OCI-LY7 (cell line): ENCODE measurements at regions not wholly inside any gene's neighbourhood (a gene's known extent, or its start where the extent isn't known, plus 50 kb on each side); places are given as distances from the start of the nearest gene placed in this dataset.

Source experiments
- BruUV-seq: library from RNA; stranded (reverse); fragments of 400-500 nt; replicated peaks from 2 replicates; lab custom pipeline; 2021; lab: Mats Ljungman, UMichigan
- CTCF ChIA-PET: fragments of 300-600 bp; sonication (Branson Sonifier 250); formaldehyde crosslinking; loops from one replicate; lab custom pipeline; 2022; ENCODE audit warnings: antibody characterized with exemption; ENCODE audit not compliant: unreplicated experiment; lab: Charles Lee
- POLR2A ChIA-PET: fragments of 300-600 bp; sonication (Branson Sonifier 250); formaldehyde crosslinking; loops from one replicate; lab custom pipeline; 2022; ENCODE audit warnings: antibody characterized with exemption; lab: Charles Lee
- DNase-seq: peaks from one replicate; pipeline ENCODE4 v3.0.0-alpha.2; 2015; ENCODE audit warnings: low spot score
- H2AFZ ChIP-seq: fragments of 200-600 bp; sonication (generic), shearing (Covaris generic); 2 replicates; pipeline ENCODE4 v1.6.1; 2014; ENCODE audit warnings: mild to moderate bottlenecking, antibody characterized with exemption, low read length, moderate library complexity
- H3K27ac ChIP-seq: fragments of 200-600 bp; sonication (generic); 2 replicates; pipeline ENCODE4 v1.5.1; 2014; ENCODE audit warnings: mixed run types, low read depth, mild to moderate bottlenecking, moderate library complexity, low read length, inconsistent platforms; ENCODE audit not compliant: poor library complexity, severe bottlenecking
- H3K36me3 ChIP-seq: fragments of 200-600 bp; sonication (generic); 2 replicates; pipeline ENCODE4 v1.6.1; 2014; ENCODE audit warnings: mild to moderate bottlenecking, antibody characterized with exemption, low read length, moderate library complexity, mixed read lengths; ENCODE audit not compliant: insufficient read depth
- H3K4me1 ChIP-seq: fragments of 200-600 bp; sonication (generic); 2 replicates; pipeline ENCODE4 v1.5.1; 2014; ENCODE audit warnings: mild to moderate bottlenecking, low read length; ENCODE audit not compliant: insufficient read depth, poor library complexity, severe bottlenecking
- H3K4me2 ChIP-seq: fragments of 200-600 bp; sonication (generic); 2 replicates; pipeline ENCODE4 v1.6.1; 2014; ENCODE audit warnings: mild to moderate bottlenecking, low read length
- H3K4me3 ChIP-seq: fragments of 200-600 bp; sonication (generic); 2 replicates; pipeline ENCODE4 v1.5.1; 2014; ENCODE audit warnings: mild to moderate bottlenecking, low read depth, low read length; ENCODE audit not compliant: poor library complexity, severe bottlenecking
- H3K79me2 ChIP-seq: fragments of 200-600 bp; sonication (generic); 2 replicates; pipeline ENCODE4 v1.6.1; 2016; ENCODE audit warnings: low read depth, mild to moderate bottlenecking, low read length, moderate library complexity, mixed read lengths; ENCODE audit not compliant: insufficient read depth
- H3K9me2 ChIP-seq: fragments of 200-600 bp; sonication (generic); 2 replicates; pipeline ENCODE4 v1.6.1; 2016; ENCODE audit warnings: mild to moderate bottlenecking, low read length, mixed read lengths; ENCODE audit not compliant: insufficient read depth
- H3K9me3 ChIP-seq: fragments of 200-600 bp; sonication (generic); 2 replicates; pipeline ENCODE4 v1.6.1; 2014; ENCODE audit warnings: mild to moderate bottlenecking, mixed run types, low read length, mixed read lengths
- H4K20me1 ChIP-seq: fragments of 200-600 bp; sonication (generic); 2 replicates; pipeline ENCODE4 v1.6.1; 2014; ENCODE audit warnings: mild to moderate bottlenecking, antibody characterized with exemption, low read length, moderate library complexity, mixed read lengths; ENCODE audit not compliant: insufficient read depth
- EZH2phosphoT487 ChIP-seq: fragments of 200-600 bp; sonication (generic); IDR thresholded peaks from 2 replicates; pipeline ENCODE4 v1.6.1; 2018; ENCODE audit warnings: low read depth, borderline replicate concordance, mild to moderate bottlenecking, mixed run types, antibody characterized with exemption, low read length, moderate library complexity, mixed read lengths
- intact Hi-C: fragments of 100-400 bp; cut with micrococcal nuclease; formaldehyde crosslinking; loops from one replicate; pipeline ENCODE4 v1.10.0; 2022; ENCODE audit not compliant: unreplicated experiment
- TF ChIP-seq, protein P1 (sequence below): fragments of 200-600 bp; sonication (generic); conservative IDR thresholded peaks from 2 replicates; pipeline ENCODE4 v1.5.1; 2014; ENCODE audit warnings: mild to moderate bottlenecking, antibody characterized with exemption, low read length, moderate library complexity, mixed read lengths

DNA sequence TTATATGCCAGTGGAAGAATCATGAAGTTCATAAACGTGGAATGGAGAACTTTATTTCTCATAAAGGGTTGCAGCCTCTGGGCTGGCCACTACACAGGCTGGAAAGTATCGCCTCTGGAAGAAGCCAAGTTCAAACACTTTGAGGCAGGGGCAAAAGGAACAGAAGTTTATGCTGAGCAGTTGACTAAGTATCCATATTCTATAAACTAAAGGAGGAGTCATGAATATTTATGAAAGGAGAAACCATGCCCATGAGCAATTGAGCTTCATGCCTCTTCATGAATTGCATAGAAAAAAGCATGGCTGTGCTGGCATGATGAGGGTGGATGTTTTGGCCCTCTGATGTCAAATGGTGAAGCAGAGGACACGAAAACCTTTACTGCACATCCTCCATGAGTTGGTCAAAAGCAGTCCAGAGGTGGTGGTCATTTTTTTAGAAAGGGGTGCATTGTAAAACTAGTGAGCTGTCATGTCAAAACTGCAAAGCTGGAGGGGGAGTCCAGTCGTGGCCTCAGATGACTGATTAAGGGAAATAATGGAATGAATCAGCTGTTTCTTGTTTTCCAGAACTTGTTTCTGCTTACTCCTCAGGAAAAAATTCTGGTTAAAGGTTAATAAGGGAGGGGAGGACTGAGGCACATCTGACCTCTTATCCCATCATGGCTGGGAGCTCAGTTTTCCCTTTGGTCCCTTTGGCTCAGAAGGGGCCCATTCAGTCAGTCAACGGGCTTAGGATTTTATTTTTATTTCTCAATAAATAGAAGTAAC is 276.7 kb downstream of the CHL1 start:
- intact Hi-C loops = no loop called here
- Histone ChIP-seq H3K27ac (no peak overlapping the region), H3K9me2 (no peaks in the 10 kb centered on the region), H2AFZ (no peak overlapping the region), H3K4me2 (no peak overlapping the region), H3K79me2 (no peaks in the 10 kb centered on the region), H3K4me1 (no peaks in the 10 kb centered on the region), H4K20me1 (no peaks in the 10 kb centered on the region), H3K9me3 (no peaks in the 10 kb centered on the region), H3K4me3 (no peak overlapping the region), H3K36me3 (no peaks in the 10 kb centered on the region)
- CTCF ChIA-PET = no interaction called here
- TF ChIP-seq, protein P1, sequence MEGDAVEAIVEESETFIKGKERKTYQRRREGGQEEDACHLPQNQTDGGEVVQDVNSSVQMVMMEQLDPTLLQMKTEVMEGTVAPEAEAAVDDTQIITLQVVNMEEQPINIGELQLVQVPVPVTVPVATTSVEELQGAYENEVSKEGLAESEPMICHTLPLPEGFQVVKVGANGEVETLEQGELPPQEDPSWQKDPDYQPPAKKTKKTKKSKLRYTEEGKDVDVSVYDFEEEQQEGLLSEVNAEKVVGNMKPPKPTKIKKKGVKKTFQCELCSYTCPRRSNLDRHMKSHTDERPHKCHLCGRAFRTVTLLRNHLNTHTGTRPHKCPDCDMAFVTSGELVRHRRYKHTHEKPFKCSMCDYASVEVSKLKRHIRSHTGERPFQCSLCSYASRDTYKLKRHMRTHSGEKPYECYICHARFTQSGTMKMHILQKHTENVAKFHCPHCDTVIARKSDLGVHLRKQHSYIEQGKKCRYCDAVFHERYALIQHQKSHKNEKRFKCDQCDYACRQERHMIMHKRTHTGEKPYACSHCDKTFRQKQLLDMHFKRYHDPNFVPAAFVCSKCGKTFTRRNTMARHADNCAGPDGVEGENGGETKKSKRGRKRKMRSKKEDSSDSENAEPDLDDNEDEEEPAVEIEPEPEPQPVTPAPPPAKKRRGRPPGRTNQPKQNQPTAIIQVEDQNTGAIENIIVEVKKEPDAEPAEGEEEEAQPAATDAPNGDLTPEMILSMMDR = no peak
- no peak for TF ChIP-seq EZH2phosphoT487
- no peak for DNase-seq
- POLR2A ChIA-PET = no interaction called here
- BruUV-seq = no TSS peak

GRCh38 chr3:474828-475227 is 278.3 kb downstream of the CHL1 start:
- no peak overlapping the region for H2AFZ ChIP-seq
- H3K4me3 ChIP-seq = no peak overlapping the region
- no peaks in the 10 kb centered on the region for H3K9me3 ChIP-seq
- DNase-seq = no peak
- no peaks in the 10 kb centered on the region for H3K36me3 ChIP-seq
- ChIA-PET CTCF (no interaction called here), POLR2A (no interaction called here)
- H3K4me1 ChIP-seq = no peaks in the 10 kb centered on the region
- H3K4me2 ChIP-seq = no peak overlapping the region
- TF ChIP-seq, protein P1 = no peak
- TF ChIP-seq EZH2phosphoT487 = no peak
- H4K20me1 ChIP-seq = no peaks in the 10 kb centered on the region
- H3K9me2 ChIP-seq = no peaks in the 10 kb centered on the region
- no TSS peak for BruUV-seq
- no peaks in the 10 kb centered on the region for H3K79me2 ChIP-seq
- intact Hi-C loops = no loop called here
- no peak overlapping the region for H3K27ac ChIP-seq

DNA sequence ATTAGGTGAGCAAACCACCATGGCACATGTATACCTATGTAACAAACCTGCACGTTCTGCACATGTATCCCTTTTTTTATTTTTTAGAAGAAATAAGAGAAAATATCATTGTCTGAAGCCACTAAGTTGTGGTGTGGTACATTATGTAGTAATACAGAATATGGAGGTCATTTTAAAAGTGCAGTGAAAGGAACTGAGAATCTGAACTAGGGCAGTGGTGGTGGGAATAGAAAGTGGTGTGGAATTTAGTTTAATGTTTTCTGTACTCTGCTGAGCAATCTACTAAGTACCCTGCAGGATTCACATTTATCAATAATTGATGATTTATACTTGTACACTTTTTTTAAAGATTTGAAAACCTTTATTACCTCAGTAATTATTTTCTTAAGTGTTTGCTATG is 283.5 kb downstream of the CHL1 start:
- POLR2A ChIA-PET = interaction anchor here (0.7 to 1.2 kb wide), 3 partner anchors 14 to 67 kb away, joined by 3 to 4 read pairs (median 3); no protein-coding TSS in a partner anchor
- intact Hi-C loops = no loop called here
- H4K20me1 ChIP-seq = no peaks in the 10 kb centered on the region
- H3K4me2 ChIP-seq = no peak overlapping the region
- no peak overlapping the region for H2AFZ ChIP-seq
- no peaks in the 10 kb centered on the region for H3K79me2 ChIP-seq
- no peaks in the 10 kb centered on the region for H3K4me1 ChIP-seq
- no peak overlapping the region for H3K4me3 ChIP-seq
- no peak for DNase-seq
- CTCF ChIA-PET = no interaction called here
- no peak overlapping the region for H3K27ac ChIP-seq
- no peaks in the 10 kb centered on the region for H3K36me3 ChIP-seq
- no TSS peak for BruUV-seq
- no peaks in the 10 kb centered on the region for H3K9me2 ChIP-seq
- TF ChIP-seq, protein P1 = no peak
- no peak for TF ChIP-seq EZH2phosphoT487
- no peaks in the 10 kb centered on the region for H3K9me3 ChIP-seq
